GM23338 (cell line): ENCODE measurements at regions not wholly inside any gene's neighbourhood (a gene's known extent, or its start where the extent isn't known, plus 50 kb on each side); places are given as distances from the start of the nearest gene placed in this dataset.
"Not testable (repeated sequence)": the region's sequence is repeated elsewhere in the genome, so short reads cannot be mapped to it uniquely, and the experiment has no call there.

Experiments used
- ATAC-seq: fragments of 200-7000 bp; cut with Tn5 transposase; 3 replicates; pipeline ENCODE4 v1.9.1; 2020
- DNase-seq: peaks from one replicate; pipeline ENCODE4 v3.0.0-alpha.2; 2015; ENCODE audit warnings: low spot score
- H2AFZ ChIP-seq: fragments of 200-600 bp; sonication (generic); 2 replicates; pipeline ENCODE4 v1.8.0; 2016; ENCODE audit warnings: antibody characterized with exemption, mild to moderate bottlenecking, moderate library complexity
- H3F3A ChIP-seq: fragments of 200-600 bp; sonication (generic); replicated peaks from 2 replicates; pipeline ENCODE4 v1.8.0; 2017; ENCODE audit warnings: antibody characterized with exemption, mixed run types, low read depth
- H3K27ac ChIP-seq: fragments of 200-600 bp; sonication (generic); 2 replicates; pipeline ENCODE4 v1.6.1; 2016; ENCODE audit warnings: low read depth
- H3K27me3 ChIP-seq: fragments of 200-600 bp; sonication (generic); 2 replicates; pipeline ENCODE4 v1.8.0; 2016; ENCODE audit warnings: mild to moderate bottlenecking, mixed run types, moderate library complexity; ENCODE audit not compliant: insufficient read depth
- H3K36me3 ChIP-seq: fragments of 200-600 bp; sonication (generic); 2 replicates; pipeline ENCODE4 v1.8.0; 2016; ENCODE audit warnings: mild to moderate bottlenecking; ENCODE audit not compliant: insufficient read depth
- H3K4me1 ChIP-seq: fragments of 200-600 bp; sonication (generic); 2 replicates; pipeline ENCODE4 v1.8.0; 2016; ENCODE audit warnings: mild to moderate bottlenecking, moderate library complexity; ENCODE audit not compliant: insufficient read depth
- H3K4me2 ChIP-seq: fragments of 200-600 bp; sonication (generic); 2 replicates; pipeline ENCODE4 v1.7.1; 2017; ENCODE audit warnings: mixed run types
- H3K4me3 ChIP-seq: fragments of 200-600 bp; sonication (generic); 2 replicates; pipeline ENCODE4 v1.6.1; 2016; ENCODE audit warnings: mixed run types
- H3K79me2 ChIP-seq: fragments of 200-600 bp; sonication (generic); replicated peaks from 2 replicates; pipeline ENCODE4 v1.8.0; 2017; ENCODE audit warnings: mild to moderate bottlenecking; ENCODE audit not compliant: insufficient read depth
- H3K9me2 ChIP-seq: fragments of 200-600 bp; sonication (generic); 2 replicates; pipeline ENCODE4 v1.8.0; 2017; ENCODE audit not compliant: insufficient read depth
- H4K20me1 ChIP-seq: fragments of 200-600 bp; sonication (generic); replicated peaks from 2 replicates; pipeline ENCODE4 v1.8.0; 2017; ENCODE audit warnings: mild to moderate bottlenecking; ENCODE audit not compliant: insufficient read depth
- H3K27ac Mint-ChIP-seq: 2 replicates; pipeline ENCODE4 v1.8.0; 2020; ENCODE audit warnings: inconsistent platforms, mild to moderate bottlenecking, moderate library complexity, mixed read lengths
- H3K27me3 Mint-ChIP-seq: 3 replicates; pipeline ENCODE4 v1.8.0; 2022; ENCODE audit warnings: low read depth, mild to moderate bottlenecking, moderate library complexity, mixed read lengths, inconsistent platforms; ENCODE audit not compliant: insufficient read depth, poor library complexity
- H3K36me3 Mint-ChIP-seq: 3 replicates; pipeline ENCODE4 v1.8.0; 2021; ENCODE audit warnings: low read depth, mild to moderate bottlenecking, inconsistent platforms, moderate library complexity, mixed read lengths
- H3K4me1 Mint-ChIP-seq: 3 replicates; pipeline ENCODE4 v1.8.0; 2020; ENCODE audit warnings: mild to moderate bottlenecking, inconsistent platforms, mixed read lengths
- H3K4me3 Mint-ChIP-seq: 3 replicates; pipeline ENCODE4 v1.8.0; 2021; ENCODE audit warnings: moderate library complexity, mild to moderate bottlenecking, inconsistent platforms, mixed read lengths
- H3K9me3 Mint-ChIP-seq: 3 replicates; pipeline ENCODE4 v1.8.0; 2020; ENCODE audit warnings: moderate library complexity, mild to moderate bottlenecking, inconsistent platforms, mixed read lengths
- CREB1 ChIP-seq: fragments of 250-450 bp; sonication (Bioruptor Pico); IDR thresholded peaks from 2 replicates; pipeline ENCODE4 v1.5.0; 2020; ENCODE audit warnings: low read depth, mild to moderate bottlenecking, moderate library complexity
- CTCF ChIP-seq, 2 experiments: fragments of 200-600 bp in 1 of 2; sonication (generic) in 1 of 2; conservative IDR thresholded peaks; 2 replicates each; pipeline versions ENCODE4 v1.5.1 to v1.6.1; 2016 to 2017; ENCODE audit warnings: antibody characterized with exemption in 2 of 2, low read depth in 2 of 2, mild to moderate bottlenecking in 2 of 2, moderate library complexity in 1 of 2
- ETS1 ChIP-seq: IDR thresholded peaks from 2 replicates; pipeline ENCODE4 v1.6.1; 2016; ENCODE audit warnings: antibody characterized with exemption
- EZH2 ChIP-seq: fragments of 200-600 bp; sonication (generic); IDR thresholded peaks from one replicate; pipeline ENCODE4 v1.8.0; 2017; ENCODE audit warnings: antibody characterized with exemption, mild to moderate bottlenecking, low read depth; ENCODE audit not compliant: unreplicated experiment
- EZH2phosphoT487 ChIP-seq: fragments of 200-600 bp; sonication (generic); IDR thresholded peaks from one replicate; pipeline ENCODE4 v1.8.1; 2018; ENCODE audit warnings: antibody characterized with exemption; ENCODE audit not compliant: unreplicated experiment
- JUNB ChIP-seq: IDR thresholded peaks from one replicate; pipeline ENCODE4 v1.6.1; 2016; ENCODE audit warnings: antibody characterized with exemption; ENCODE audit not compliant: unreplicated experiment
- POLR2AphosphoS5 ChIP-seq: IDR thresholded peaks from 2 replicates; pipeline ENCODE4 v1.6.1; 2016; ENCODE audit warnings: antibody characterized with exemption, low read depth
- STAT1 ChIP-seq: IDR thresholded peaks from one replicate; pipeline ENCODE4 v1.6.1; 2016; ENCODE audit warnings: antibody characterized with exemption; ENCODE audit not compliant: unreplicated experiment
- ZNF114 ChIP-seq: fragments of 250-450 bp; sonication (Bioruptor Pico); IDR thresholded peaks from 2 replicates; pipeline ENCODE4 v1.5.0; 2020; ENCODE audit warnings: mild to moderate bottlenecking, moderate library complexity
- ZNF331 ChIP-seq: fragments of 250-450 bp; sonication (Bioruptor Pico); IDR thresholded peaks from 2 replicates; pipeline ENCODE4 v1.5.0; 2020; ENCODE audit warnings: low read depth, mild to moderate bottlenecking, moderate library complexity
- TF ChIP-seq, protein P1 (sequence below): IDR thresholded peaks from one replicate; pipeline ENCODE4 v1.6.1; 2018; ENCODE audit warnings: antibody characterized with exemption; ENCODE audit not compliant: unreplicated experiment

GRCh38 chr20:53863039-53863438 lies 207.4 kb downstream of the BCAS1 start:
- not testable (repeated sequence) for DNase-seq, H3K27me3 ChIP-seq, H3K4me3 ChIP-seq, H3K27me3 Mint-ChIP-seq, H3F3A ChIP-seq, H3K79me2 ChIP-seq, H3K36me3 Mint-ChIP-seq, H3K4me3 Mint-ChIP-seq, H3K9me2 ChIP-seq, H3K27ac Mint-ChIP-seq, H2AFZ ChIP-seq, H3K4me2 ChIP-seq, H3K9me3 Mint-ChIP-seq, H3K36me3 ChIP-seq, H4K20me1 ChIP-seq, ATAC-seq, H3K27ac ChIP-seq
- peaks cover 49% of the 10 kb centered on the region for H3K4me1 ChIP-seq
- peaks cover 53% of the 10 kb centered on the region for H3K4me1 Mint-ChIP-seq

DNA sequence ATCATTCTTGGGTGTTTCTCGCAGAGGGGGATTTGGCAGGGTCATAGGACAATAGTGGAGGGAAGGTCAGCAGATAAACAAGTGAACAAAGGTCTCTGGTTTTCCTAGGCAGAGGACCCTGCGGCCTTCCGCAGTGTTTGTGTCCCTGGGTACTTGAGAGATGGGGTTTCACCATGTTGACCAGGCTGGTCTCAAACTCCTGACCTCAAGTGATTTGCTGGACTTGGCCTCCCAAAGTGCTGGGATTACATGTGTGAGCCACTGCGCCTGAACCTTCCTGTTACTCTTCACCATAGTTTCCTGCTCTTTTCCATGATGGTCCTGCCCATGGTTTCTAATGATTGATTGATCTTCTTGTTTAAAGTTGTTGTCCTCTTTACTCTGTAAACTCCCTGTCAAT lies 207.9 kb downstream of the BCAS1 start:
- H2AFZ ChIP-seq, ATAC-seq, H3K4me3 Mint-ChIP-seq, H3K9me2 ChIP-seq, H4K20me1 ChIP-seq, H3K4me2 ChIP-seq, H3K79me2 ChIP-seq, DNase-seq, H3F3A ChIP-seq, H3K4me3 ChIP-seq, H3K27ac ChIP-seq, H3K9me3 Mint-ChIP-seq, H3K36me3 ChIP-seq, H3K36me3 Mint-ChIP-seq, H3K27me3 ChIP-seq, H3K27ac Mint-ChIP-seq, H3K27me3 Mint-ChIP-seq: not testable (repeated sequence)
- H3K4me1 Mint-ChIP-seq = peaks cover 53% of the 10 kb centered on the region
- peaks cover 43% of the 10 kb centered on the region for H3K4me1 ChIP-seq

DNA sequence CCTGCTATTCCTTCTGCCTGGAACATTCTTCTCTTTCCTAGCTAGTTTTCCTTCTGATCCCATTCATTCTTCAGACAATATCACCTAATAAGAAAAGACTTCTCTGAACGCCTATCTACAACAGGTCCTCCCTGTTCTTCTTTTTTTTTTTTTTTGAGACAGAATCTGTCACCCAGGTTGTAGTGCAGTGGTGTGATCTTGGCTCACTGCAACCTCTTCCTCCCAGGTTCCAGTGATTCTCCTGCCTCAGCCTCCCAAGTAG lies 208.3 kb downstream of the BCAS1 start:
- not testable (repeated sequence) for H3K4me3 Mint-ChIP-seq, H3K9me3 Mint-ChIP-seq, H3K27me3 ChIP-seq, H3K27ac Mint-ChIP-seq, H3F3A ChIP-seq, H3K27me3 Mint-ChIP-seq, H2AFZ ChIP-seq, ATAC-seq, H3K4me3 ChIP-seq, H3K27ac ChIP-seq, DNase-seq, H4K20me1 ChIP-seq, H3K36me3 ChIP-seq, H3K9me2 ChIP-seq, H3K36me3 Mint-ChIP-seq, H3K4me2 ChIP-seq, H3K79me2 ChIP-seq
- peaks cover 52% of the 10 kb centered on the region for H3K4me1 Mint-ChIP-seq
- peaks cover 39% of the 10 kb centered on the region for H3K4me1 ChIP-seq

- H3K4me2 ChIP-seq = no peak overlapping the region
- H3K9me2 ChIP-seq = no peaks in the 10 kb centered on the region
- no peak overlapping the region for H3K27ac ChIP-seq
- H3K36me3 Mint-ChIP-seq = 0 out of 3 replicates have a peak, but pooled peaks cover 3% of the 10 kb centered on the region
- peaks cover 26% of the 10 kb centered on the region for H3K4me1 ChIP-seq
- H3K4me3 Mint-ChIP-seq = no peak overlapping the region
- no peaks in the 10 kb centered on the region for H3K27me3 ChIP-seq
- no peaks in the 10 kb centered on the region for H3K79me2 ChIP-seq
- no peak for TF ChIP-seq EZH2phosphoT487
- TF ChIP-seq ZNF331 = no peak
- no peak for TF ChIP-seq POLR2AphosphoS5
- TF ChIP-seq CREB1 (CRISPR knock-in tag) = no peak
- TF ChIP-seq ZNF114 = no peak
- TF ChIP-seq STAT1 = no peak
- no peak for TF ChIP-seq JUNB
- no peak for TF ChIP-seq EZH2
- no peak for TF ChIP-seq CTCF (conservative IDR thresholded peaks at IDR 0.05; ENCODE audit: low read depth in 2 of 2)
- TF ChIP-seq ETS1 = no peak
- TF ChIP-seq, protein P1, sequence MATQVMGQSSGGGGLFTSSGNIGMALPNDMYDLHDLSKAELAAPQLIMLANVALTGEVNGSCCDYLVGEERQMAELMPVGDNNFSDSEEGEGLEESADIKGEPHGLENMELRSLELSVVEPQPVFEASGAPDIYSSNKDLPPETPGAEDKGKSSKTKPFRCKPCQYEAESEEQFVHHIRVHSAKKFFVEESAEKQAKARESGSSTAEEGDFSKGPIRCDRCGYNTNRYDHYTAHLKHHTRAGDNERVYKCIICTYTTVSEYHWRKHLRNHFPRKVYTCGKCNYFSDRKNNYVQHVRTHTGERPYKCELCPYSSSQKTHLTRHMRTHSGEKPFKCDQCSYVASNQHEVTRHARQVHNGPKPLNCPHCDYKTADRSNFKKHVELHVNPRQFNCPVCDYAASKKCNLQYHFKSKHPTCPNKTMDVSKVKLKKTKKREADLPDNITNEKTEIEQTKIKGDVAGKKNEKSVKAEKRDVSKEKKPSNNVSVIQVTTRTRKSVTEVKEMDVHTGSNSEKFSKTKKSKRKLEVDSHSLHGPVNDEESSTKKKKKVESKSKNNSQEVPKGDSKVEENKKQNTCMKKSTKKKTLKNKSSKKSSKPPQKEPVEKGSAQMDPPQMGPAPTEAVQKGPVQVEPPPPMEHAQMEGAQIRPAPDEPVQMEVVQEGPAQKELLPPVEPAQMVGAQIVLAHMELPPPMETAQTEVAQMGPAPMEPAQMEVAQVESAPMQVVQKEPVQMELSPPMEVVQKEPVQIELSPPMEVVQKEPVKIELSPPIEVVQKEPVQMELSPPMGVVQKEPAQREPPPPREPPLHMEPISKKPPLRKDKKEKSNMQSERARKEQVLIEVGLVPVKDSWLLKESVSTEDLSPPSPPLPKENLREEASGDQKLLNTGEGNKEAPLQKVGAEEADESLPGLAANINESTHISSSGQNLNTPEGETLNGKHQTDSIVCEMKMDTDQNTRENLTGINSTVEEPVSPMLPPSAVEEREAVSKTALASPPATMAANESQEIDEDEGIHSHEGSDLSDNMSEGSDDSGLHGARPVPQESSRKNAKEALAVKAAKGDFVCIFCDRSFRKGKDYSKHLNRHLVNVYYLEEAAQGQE = no peak
- DNase-seq = no peak
- no peaks in the 10 kb centered on the region for H3F3A ChIP-seq
- H3K4me3 ChIP-seq = no peak overlapping the region
- peak overlapping the region; percentile 21; the same call in 1 of the 2 replicates for H2AFZ ChIP-seq
- H3K4me1 Mint-ChIP-seq = peaks cover 38% of the 10 kb centered on the region
- no peaks in the 10 kb centered on the region for H4K20me1 ChIP-seq
- peaks cover 9% of the 10 kb centered on the region for H3K27me3 Mint-ChIP-seq
- H3K36me3 ChIP-seq = no peaks in the 10 kb centered on the region
- no peak overlapping the region for H3K27ac Mint-ChIP-seq
- peaks cover 3% of the 10 kb centered on the region; the same call in 1 of the 3 replicates for H3K9me3 Mint-ChIP-seq
- ATAC-seq = no peak
Measured at GRCh38 chr20:53859684-53860083, 210.7 kb downstream of the BCAS1 start.
